AG10803 (cell line): ENCODE measurements at regions not wholly inside any gene's neighbourhood (a gene's known extent, or its start where the extent isn't known, plus 50 kb on each side); places are given as distances from the start of the nearest gene placed in this dataset.

Experiments used
- DNase-seq: peaks from one replicate; pipeline ENCODE4 v3.0.0; 2010; ENCODE audit warnings: low read depth
- H3K4me3 ChIP-seq: 2 replicates; pipeline ENCODE4 v1.5.1; 2011; ENCODE audit warnings: mild to moderate bottlenecking, low read length, control low read depth
- CTCF ChIP-seq: conservative IDR thresholded peaks from 2 replicates; pipeline ENCODE4 v1.5.1; 2011; ENCODE audit warnings: mild to moderate bottlenecking, low read length, control low read depth, inconsistent platforms

GRCh38 chr12:90254796-90255195, 546.2 kb upstream of the ATP2B1 start:
- no peak for TF ChIP-seq CTCF
- no peak overlapping the region for H3K4me3 ChIP-seq
- DNase-seq: no peak

- peak; percentile 49 for TF ChIP-seq CTCF
- peak; percentile 93 for DNase-seq
Measured at GRCh38 chr12:90253674-90254181, 545.1 kb upstream of the ATP2B1 start.

GRCh38 chr12:90253136-90253535, 544.5 kb upstream of the ATP2B1 start:
- H3K4me3 ChIP-seq: no peak overlapping the region

More at GRCh38 chr12:90253674-90254181, 545.1 kb upstream of the ATP2B1 start:
- no peak overlapping the region for H3K4me3 ChIP-seq

DNA sequence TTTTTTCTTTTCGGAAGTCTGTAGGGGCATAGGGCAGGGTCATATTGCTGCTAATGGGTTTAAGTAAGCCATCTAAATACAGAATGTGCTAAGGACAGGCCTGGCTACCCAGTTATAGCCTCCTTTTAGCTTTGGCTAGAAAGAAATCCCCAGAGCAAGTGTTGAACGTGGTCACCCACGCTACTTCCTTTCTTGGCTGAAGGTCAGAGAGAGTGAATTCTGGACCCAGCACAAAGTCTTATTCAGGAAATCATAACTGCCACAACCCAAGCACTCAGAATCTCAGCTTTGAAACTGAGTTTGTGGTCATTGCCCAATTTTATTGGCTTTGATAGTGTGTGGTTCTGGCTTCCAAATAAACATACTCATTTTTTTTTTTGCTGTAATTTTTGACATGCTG, 542.1 kb upstream of the ATP2B1 start:
- no peak for TF ChIP-seq CTCF
- H3K4me3 ChIP-seq: no peak overlapping the region
- DNase-seq: peak; percentile 62

More at GRCh38 chr12:90253136-90253535, 544.5 kb upstream of the ATP2B1 start:
- no peak for DNase-seq
- TF ChIP-seq CTCF: no peak

- no peak for TF ChIP-seq CTCF
- H3K4me3 ChIP-seq: no peak overlapping the region
- no peak for DNase-seq
Measured at GRCh38 chr12:90250042-90250441, 541.4 kb upstream of the ATP2B1 start.

GRCh38 chr12:90246688-90247087, 538.0 kb upstream of the ATP2B1 start:
- no peak for TF ChIP-seq CTCF
- H3K4me3 ChIP-seq: no peak overlapping the region
- DNase-seq: no peak

GRCh38 chr12:90245391-90245790, 536.8 kb upstream of the ATP2B1 start:
- no peak for TF ChIP-seq CTCF
- H3K4me3 ChIP-seq: no peak overlapping the region
- peak; percentile 57 for DNase-seq
